ENCODE measurements at regions not wholly inside any gene's neighbourhood (a gene's known extent, or its start where the extent isn't known, plus 50 kb on each side); places are given as distances from the start of the nearest gene placed in this dataset.
"Not testable (repeated sequence)": the region's sequence is repeated elsewhere in the genome, so short reads cannot be mapped to it uniquely, and the experiment has no call there.

- ATAC-seq (replicated peaks); H3K36me3 Mint-ChIP-seq (ENCODE audit: low read depth); H3K9me3 Mint-ChIP-seq; H3K27ac Mint-ChIP-seq; H3K4me3 Mint-ChIP-seq; H3K27me3 Mint-ChIP-seq; H3K4me1 Mint-ChIP-seq: not testable (repeated sequence)
Measured at GRCh38 chr7:6930081-6930635, 104.1 kb upstream of the CCZ1B start.

- not testable (repeated sequence) for H3K27me3 Mint-ChIP-seq; ATAC-seq (replicated peaks); H3K4me3 Mint-ChIP-seq; H3K9me3 Mint-ChIP-seq; H3K36me3 Mint-ChIP-seq (ENCODE audit: low read depth); H3K27ac Mint-ChIP-seq; H3K4me1 Mint-ChIP-seq
Measured at GRCh38 chr7:6930787-6931186, 104.7 kb upstream of the CCZ1B start.

- not testable (repeated sequence) for H3K4me1 Mint-ChIP-seq; H3K9me3 Mint-ChIP-seq; ATAC-seq (replicated peaks); H3K27ac Mint-ChIP-seq; H3K4me3 Mint-ChIP-seq; H3K36me3 Mint-ChIP-seq (ENCODE audit: low read depth); H3K27me3 Mint-ChIP-seq
Measured at GRCh38 chr7:6931456-6931855, 105.4 kb upstream of the CCZ1B start.

DNA sequence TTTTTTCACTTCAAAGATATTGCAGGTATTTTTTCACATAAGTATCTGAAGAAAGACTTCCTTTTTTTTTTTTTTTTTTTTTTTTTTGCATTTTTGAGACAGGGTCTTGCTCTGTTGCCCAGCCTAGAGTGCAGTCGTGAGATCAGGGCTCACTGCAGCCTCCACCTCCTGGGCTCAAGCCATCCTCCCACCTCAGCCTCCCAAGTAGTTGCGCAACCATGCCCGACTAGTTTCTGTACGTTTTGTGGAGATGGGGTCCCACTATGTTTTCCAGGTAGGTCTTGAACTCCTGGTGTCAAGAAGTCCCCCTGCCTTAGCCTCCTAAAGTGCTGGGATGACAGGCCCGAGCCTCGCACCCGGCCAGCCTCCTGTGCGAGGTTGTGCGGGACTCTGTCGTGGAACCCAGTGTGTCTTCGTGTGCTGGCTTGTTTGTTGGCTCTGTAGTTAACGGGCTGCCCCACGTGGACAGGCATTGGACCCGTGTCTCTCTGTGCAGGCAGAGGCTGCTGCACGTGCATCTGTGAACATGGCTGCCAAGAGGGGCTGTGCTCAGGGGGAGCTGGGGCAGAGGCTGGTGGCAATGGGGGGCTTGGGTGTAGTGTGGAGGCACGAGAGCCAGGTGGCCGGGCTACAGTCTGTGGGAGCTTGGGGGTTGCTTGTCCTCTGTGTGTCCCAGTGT is 108.0 kb upstream of the CCZ1B start:
- H3K36me3 Mint-ChIP-seq (ENCODE audit: low read depth); H3K27me3 Mint-ChIP-seq; H3K4me3 Mint-ChIP-seq; ATAC-seq (replicated peaks); H3K9me3 Mint-ChIP-seq; H3K4me1 Mint-ChIP-seq; H3K27ac Mint-ChIP-seq: not testable (repeated sequence)

- H3K4me3 Mint-ChIP-seq = no peak overlapping the region
- no peaks in the 10 kb centered on the region for H3K4me1 Mint-ChIP-seq
- no peaks in the 10 kb centered on the region for H3K36me3 Mint-ChIP-seq (ENCODE audit: low read depth)
- H3K27me3 Mint-ChIP-seq = no peaks in the 10 kb centered on the region
- H3K9me3 Mint-ChIP-seq = no peaks in the 10 kb centered on the region
- H3K27ac Mint-ChIP-seq = no peak overlapping the region
- no peak for ATAC-seq (replicated peaks)
Measured at GRCh38 chr7:6934981-6935380, 108.9 kb upstream of the CCZ1B start.

DNA sequence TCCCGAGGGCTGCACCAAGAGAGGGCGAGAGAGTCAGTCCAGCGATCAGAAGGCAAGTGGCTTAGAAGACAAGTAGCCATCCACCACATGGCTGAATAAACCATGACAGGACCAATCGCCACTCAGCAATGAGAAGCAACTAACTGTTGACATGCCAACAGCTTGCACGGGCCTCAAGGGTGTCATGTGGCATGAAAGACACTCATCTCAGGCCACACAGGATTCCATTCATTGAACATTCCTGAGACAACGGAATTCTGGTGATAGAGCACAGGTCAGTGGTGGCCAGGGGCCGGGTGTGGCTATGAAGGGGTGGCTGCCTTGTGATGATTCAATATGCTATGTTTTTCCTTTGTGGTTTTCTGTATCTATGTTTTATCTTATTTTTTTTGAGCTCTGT is 110.6 kb upstream of the CCZ1B start:
- H3K4me1 Mint-ChIP-seq; H3K9me3 Mint-ChIP-seq; H3K4me3 Mint-ChIP-seq; H3K27me3 Mint-ChIP-seq; H3K27ac Mint-ChIP-seq; ATAC-seq (replicated peaks); H3K36me3 Mint-ChIP-seq (ENCODE audit: low read depth): not testable (repeated sequence)

GRCh38 chr7:6937746-6938145 is 111.7 kb upstream of the CCZ1B start:
- H3K9me3 Mint-ChIP-seq; H3K4me3 Mint-ChIP-seq; H3K4me1 Mint-ChIP-seq; H3K27me3 Mint-ChIP-seq; ATAC-seq (replicated peaks); H3K27ac Mint-ChIP-seq; H3K36me3 Mint-ChIP-seq (ENCODE audit: low read depth): not testable (repeated sequence)

- not testable (repeated sequence) for H3K27me3 Mint-ChIP-seq; H3K9me3 Mint-ChIP-seq; H3K36me3 Mint-ChIP-seq (ENCODE audit: low read depth); H3K4me3 Mint-ChIP-seq; H3K4me1 Mint-ChIP-seq; ATAC-seq (replicated peaks); H3K27ac Mint-ChIP-seq
Measured at GRCh38 chr7:6938284-6938683, 112.2 kb upstream of the CCZ1B start.

- not testable (repeated sequence) for H3K27ac Mint-ChIP-seq; H3K4me3 Mint-ChIP-seq; H3K36me3 Mint-ChIP-seq (ENCODE audit: low read depth); H3K27me3 Mint-ChIP-seq; ATAC-seq (replicated peaks); H3K4me1 Mint-ChIP-seq; H3K9me3 Mint-ChIP-seq
Measured at GRCh38 chr7:6939126-6939525, 113.1 kb upstream of the CCZ1B start.

- H3K27ac Mint-ChIP-seq; H3K4me3 Mint-ChIP-seq; ATAC-seq (replicated peaks); H3K27me3 Mint-ChIP-seq; H3K4me1 Mint-ChIP-seq; H3K36me3 Mint-ChIP-seq (ENCODE audit: low read depth); H3K9me3 Mint-ChIP-seq: not testable (repeated sequence)
Measured at GRCh38 chr7:6939896-6940295, 113.8 kb upstream of the CCZ1B start.

GRCh38 chr7:6946873-6947272 is 120.8 kb upstream of the CCZ1B start:
- H3K4me3 Mint-ChIP-seq; H3K27ac Mint-ChIP-seq; ATAC-seq (replicated peaks); H3K9me3 Mint-ChIP-seq; H3K36me3 Mint-ChIP-seq (ENCODE audit: low read depth); H3K4me1 Mint-ChIP-seq: not testable (repeated sequence)
- H3K27me3 Mint-ChIP-seq = peaks cover 18% of the 10 kb centered on the region

DNA sequence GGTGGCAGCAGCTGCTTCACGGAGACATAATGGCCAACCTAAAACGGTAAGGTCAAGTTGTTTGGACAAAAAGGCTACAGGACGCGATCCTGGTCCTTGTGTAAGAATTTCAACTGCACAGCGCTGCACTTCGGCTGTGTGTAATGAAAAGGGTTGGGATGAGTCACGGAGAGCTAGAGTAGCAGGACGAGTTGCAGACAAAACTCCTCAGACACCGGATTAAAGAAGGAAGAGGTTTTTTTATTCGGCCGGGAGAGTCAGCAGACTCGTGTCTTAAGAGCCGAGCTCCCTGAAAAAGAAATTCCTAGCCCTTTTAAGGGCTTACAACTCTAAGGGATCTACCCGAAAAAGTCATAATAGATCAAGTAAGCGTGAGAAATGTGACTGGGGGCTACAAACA is 124.2 kb upstream of the CCZ1B start:
- H3K27ac Mint-ChIP-seq; H3K36me3 Mint-ChIP-seq (ENCODE audit: low read depth); ATAC-seq (replicated peaks); H3K9me3 Mint-ChIP-seq; H3K4me3 Mint-ChIP-seq; H3K4me1 Mint-ChIP-seq: not testable (repeated sequence)
- H3K27me3 Mint-ChIP-seq = peaks cover 18% of the 10 kb centered on the region

DNA sequence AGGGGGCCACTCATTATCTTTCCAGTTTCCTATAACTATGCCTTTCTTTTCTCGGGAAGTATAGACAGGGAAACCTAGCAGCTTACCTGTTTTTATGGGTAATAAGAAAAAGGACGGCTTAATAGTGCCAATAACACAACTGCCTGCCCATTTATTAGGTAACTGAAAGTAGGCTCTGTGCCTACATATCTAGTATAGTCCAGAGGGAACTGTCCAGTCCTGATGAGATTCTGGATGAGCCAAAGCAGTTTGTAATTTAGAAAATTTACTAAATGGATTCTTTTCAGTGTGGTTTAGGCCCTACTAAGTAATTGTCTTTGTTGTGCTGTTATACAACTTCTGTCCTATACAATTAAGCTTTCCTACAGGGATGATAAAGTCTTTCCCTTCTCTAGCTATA is 125.5 kb upstream of the CCZ1B start:
- not testable (repeated sequence) for H3K36me3 Mint-ChIP-seq (ENCODE audit: low read depth); H3K9me3 Mint-ChIP-seq; H3K27ac Mint-ChIP-seq; H3K4me1 Mint-ChIP-seq; ATAC-seq (replicated peaks); H3K4me3 Mint-ChIP-seq
- peaks cover 15% of the 10 kb centered on the region for H3K27me3 Mint-ChIP-seq

GRCh38 chr7:6953138-6953797 is 127.2 kb upstream of the CCZ1B start:
- H3K4me1 Mint-ChIP-seq; ATAC-seq (replicated peaks); H3K27ac Mint-ChIP-seq; H3K36me3 Mint-ChIP-seq (ENCODE audit: low read depth); H3K27me3 Mint-ChIP-seq; H3K9me3 Mint-ChIP-seq; H3K4me3 Mint-ChIP-seq: not testable (repeated sequence)

DNA sequence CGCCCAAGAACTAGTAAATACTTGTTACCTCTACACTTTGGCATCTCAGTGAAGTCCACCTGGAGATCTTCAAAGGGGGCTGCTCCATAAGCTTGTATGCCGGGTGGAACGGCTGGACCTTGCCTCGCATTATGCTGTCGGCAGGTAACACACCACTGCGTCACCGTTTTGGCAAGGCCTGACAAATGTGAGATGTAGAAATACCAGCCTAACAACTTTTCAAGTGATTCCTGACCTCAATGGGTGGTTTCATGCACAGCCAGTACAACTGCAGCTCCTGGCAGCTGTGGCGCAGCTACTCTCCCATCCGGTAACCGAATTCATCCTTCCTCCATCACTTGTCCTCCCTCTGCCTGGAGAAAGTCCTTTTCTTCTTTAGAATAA is 127.7 kb upstream of the CCZ1B start:
- ATAC-seq (replicated peaks); H3K27me3 Mint-ChIP-seq; H3K36me3 Mint-ChIP-seq (ENCODE audit: low read depth); H3K4me3 Mint-ChIP-seq; H3K27ac Mint-ChIP-seq; H3K4me1 Mint-ChIP-seq; H3K9me3 Mint-ChIP-seq: not testable (repeated sequence)

- H3K4me3 Mint-ChIP-seq; H3K4me1 Mint-ChIP-seq; H3K36me3 Mint-ChIP-seq (ENCODE audit: low read depth); ATAC-seq (replicated peaks); H3K9me3 Mint-ChIP-seq; H3K27me3 Mint-ChIP-seq; H3K27ac Mint-ChIP-seq: not testable (repeated sequence)
Measured at GRCh38 chr7:6955385-6955784, 129.3 kb upstream of the CCZ1B start.
